ENCODE measurements at regions not wholly inside any gene's neighbourhood (a gene's known extent, or its start where the extent isn't known, plus 50 kb on each side); places are given as distances from the start of the nearest gene placed in this dataset.
"Not testable (repeated sequence)": the region's sequence is repeated elsewhere in the genome, so short reads cannot be mapped to it uniquely, and the experiment has no call there.

DNA sequence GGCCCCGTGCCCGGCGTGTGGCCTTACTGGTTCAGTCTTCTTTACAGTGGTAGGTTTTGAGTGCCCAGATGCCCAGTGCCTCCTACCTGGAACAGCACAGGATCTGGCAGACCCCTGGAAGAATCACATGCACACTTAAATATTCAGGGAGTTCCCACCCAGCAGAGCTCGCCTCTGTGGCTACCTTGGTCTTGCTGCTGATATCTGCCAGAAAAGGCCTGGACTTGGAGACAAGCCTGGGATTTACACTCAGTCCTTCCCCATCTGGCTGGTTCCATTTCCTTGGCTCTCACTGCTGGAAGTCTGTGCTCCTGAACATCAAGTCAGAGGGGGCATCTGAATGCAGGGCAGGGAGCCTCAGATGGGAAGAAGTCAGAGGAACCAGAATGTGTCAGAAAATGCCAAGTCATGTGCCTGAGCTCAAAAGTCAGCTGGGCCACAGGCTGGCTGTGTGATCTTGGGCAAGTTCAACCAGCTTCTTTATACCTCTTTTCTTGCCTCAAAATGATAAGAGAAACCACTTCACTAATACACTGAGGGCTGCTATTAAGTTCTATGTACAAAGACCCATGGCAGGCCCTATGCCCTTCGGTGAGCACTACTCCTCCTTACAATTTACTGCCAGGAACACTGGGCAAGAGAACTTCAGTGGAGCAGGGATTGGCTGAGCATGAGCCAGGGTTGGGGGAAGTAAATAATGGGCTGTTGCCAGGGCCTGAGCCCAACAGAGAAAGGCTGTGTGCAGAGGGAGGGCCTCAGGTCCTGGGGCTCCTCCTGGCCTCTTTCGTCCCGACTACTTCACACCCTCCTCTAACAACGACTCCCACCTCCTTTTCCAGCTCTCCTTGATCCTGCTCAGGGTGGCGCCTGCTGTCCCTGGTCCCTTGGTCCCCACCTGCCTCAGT, 135.9 kb downstream of the GPCPD1 start:
- Histone ChIP-seq H3K4me1 (ENCODE audit: control insufficient read depth in 5 of 5, insufficient read depth in 5 of 5, low read length in 5 of 5) (no peaks in the 10 kb centered on the region), H3K4me3 (ENCODE audit: low read depth in 1 of 5, low read length in 5 of 5) (no peak overlapping the region)

DNA sequence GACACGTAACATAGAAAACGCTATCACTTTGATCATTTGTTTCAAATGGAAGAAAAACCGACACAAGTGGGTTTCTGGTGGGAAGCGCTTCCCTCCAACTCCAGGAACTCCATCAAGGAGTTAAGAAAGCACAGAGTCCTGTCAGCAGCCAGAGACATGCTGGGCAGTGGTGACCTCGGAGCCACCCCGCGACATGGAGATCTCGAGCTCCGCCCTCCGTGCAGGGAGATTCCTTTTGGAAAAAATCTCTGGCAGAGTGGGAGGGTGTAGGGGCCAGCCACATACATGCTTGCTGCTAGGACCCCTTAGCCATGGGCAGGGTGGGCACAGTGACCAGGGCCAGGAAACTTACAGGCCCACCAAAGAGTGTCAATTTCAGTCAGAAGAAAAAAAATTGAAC, 138.9 kb downstream of the GPCPD1 start:
- not testable (repeated sequence) for H3K9me3 ChIP-seq (ENCODE audit: control insufficient read depth in 5 of 5, low read length in 5 of 5); H3K9ac ChIP-seq (ENCODE audit: low read length in 5 of 5); H3K27me3 ChIP-seq (ENCODE audit: control insufficient read depth in 5 of 5, insufficient read depth in 4 of 5, low read length in 5 of 5); H3K4me1 ChIP-seq (ENCODE audit: control insufficient read depth in 5 of 5, insufficient read depth in 5 of 5, low read length in 5 of 5); H3K36me3 ChIP-seq (ENCODE audit: control insufficient read depth in 5 of 5, insufficient read depth in 5 of 5, low read length in 5 of 5); H3K27ac ChIP-seq (ENCODE audit: low read depth, low read length)
- peak overlapping the region in 1 of 5 donors; percentile 51 for H3K4me3 ChIP-seq (ENCODE audit: low read depth in 1 of 5, low read length in 5 of 5)

More for the DNA sequence above, 135.9 kb downstream of the GPCPD1 start:
- Histone ChIP-seq H3K9me3 (ENCODE audit: control insufficient read depth in 5 of 5, low read length in 5 of 5) (no peaks in the 10 kb centered on the region), H3K9ac (ENCODE audit: low read length in 5 of 5) (no peak overlapping the region), H3K36me3 (ENCODE audit: control insufficient read depth in 5 of 5, insufficient read depth in 5 of 5, low read length in 5 of 5) (no peaks in the 10 kb centered on the region), H3K27me3 (ENCODE audit: control insufficient read depth in 5 of 5, insufficient read depth in 4 of 5, low read length in 5 of 5) (no peaks in the 10 kb centered on the region), H3K27ac (ENCODE audit: low read depth, low read length) (no peak overlapping the region)

- H3K36me3 ChIP-seq (ENCODE audit: control insufficient read depth in 5 of 5, insufficient read depth in 5 of 5, low read length in 5 of 5) = no peaks in the 10 kb centered on the region
- H3K27ac ChIP-seq (ENCODE audit: low read depth, low read length) = no peak overlapping the region
- H3K27me3 ChIP-seq (ENCODE audit: control insufficient read depth in 5 of 5, insufficient read depth in 4 of 5, low read length in 5 of 5) = peaks cover 0 to under 1% (median 0%) of the 10 kb centered on the region in 5 donors
- no peaks in the 10 kb centered on the region for H3K9me3 ChIP-seq (ENCODE audit: control insufficient read depth in 5 of 5, low read length in 5 of 5)
- H3K4me3 ChIP-seq (ENCODE audit: low read depth in 1 of 5, low read length in 5 of 5) = peak overlapping the region in 1 of 5 donors; percentile 51
- H3K9ac ChIP-seq (ENCODE audit: low read length in 5 of 5) = no peak overlapping the region
- no peaks in the 10 kb centered on the region for H3K4me1 ChIP-seq (ENCODE audit: control insufficient read depth in 5 of 5, insufficient read depth in 5 of 5, low read length in 5 of 5)
Observed at GRCh38 chr20:5471368-5471767, 139.4 kb downstream of the GPCPD1 start.

GRCh38 chr20:5470943-5471342, 139.9 kb downstream of the GPCPD1 start:
- H3K4me3 ChIP-seq (ENCODE audit: low read depth in 1 of 5, low read length in 5 of 5) = no peak overlapping the region
- H3K36me3 ChIP-seq (ENCODE audit: control insufficient read depth in 5 of 5, insufficient read depth in 5 of 5, low read length in 5 of 5) = no peaks in the 10 kb centered on the region

DNA sequence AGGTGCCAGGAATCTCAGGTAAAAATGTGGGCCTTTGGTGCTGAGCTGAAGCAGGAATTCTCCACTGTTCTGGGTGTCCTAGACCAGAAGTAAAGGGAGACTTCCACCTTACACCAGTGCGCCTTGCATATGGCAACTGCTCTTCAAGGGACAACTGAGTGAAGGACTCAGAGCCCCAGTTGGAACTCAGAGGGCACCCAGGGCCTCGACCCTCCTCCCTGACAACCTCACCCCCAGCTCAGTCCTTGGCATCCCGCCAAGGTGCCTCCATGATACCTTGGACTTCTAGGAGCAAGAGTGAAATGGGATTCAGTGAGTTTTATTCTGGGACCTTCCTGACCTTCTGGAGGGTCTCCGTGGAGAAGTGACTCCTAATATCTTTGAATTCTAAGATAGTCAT, 140.3 kb downstream of the GPCPD1 start:
- H3K9me3 ChIP-seq (ENCODE audit: control insufficient read depth in 5 of 5, low read length in 5 of 5) = no peaks in the 10 kb centered on the region

More at GRCh38 chr20:5470943-5471342, 139.9 kb downstream of the GPCPD1 start:
- Histone ChIP-seq H3K9ac (ENCODE audit: low read length in 5 of 5) (no peak overlapping the region), H3K4me1 (ENCODE audit: control insufficient read depth in 5 of 5, insufficient read depth in 5 of 5, low read length in 5 of 5) (no peaks in the 10 kb centered on the region), H3K27ac (ENCODE audit: low read depth, low read length) (no peak overlapping the region), H3K9me3 (ENCODE audit: control insufficient read depth in 5 of 5, low read length in 5 of 5) (no peaks in the 10 kb centered on the region), H3K27me3 (ENCODE audit: control insufficient read depth in 5 of 5, insufficient read depth in 4 of 5, low read length in 5 of 5) (peaks cover 0 to 4% (median 0%) of the 10 kb centered on the region in 5 donors)

GRCh38 chr20:5469111-5469510, 141.7 kb downstream of the GPCPD1 start:
- Histone ChIP-seq H3K9me3 (ENCODE audit: control insufficient read depth in 5 of 5, low read length in 5 of 5) (peaks cover 0 to 2% (median 0%) of the 10 kb centered on the region in 5 donors), H3K36me3 (ENCODE audit: control insufficient read depth in 5 of 5, insufficient read depth in 5 of 5, low read length in 5 of 5) (no peaks in the 10 kb centered on the region), H3K4me1 (ENCODE audit: control insufficient read depth in 5 of 5, insufficient read depth in 5 of 5, low read length in 5 of 5) (no peaks in the 10 kb centered on the region), H3K27ac (ENCODE audit: low read depth, low read length) (no peak overlapping the region), H3K27me3 (ENCODE audit: control insufficient read depth in 5 of 5, insufficient read depth in 4 of 5, low read length in 5 of 5) (peaks cover 0 to 10% (median 4%) of the 10 kb centered on the region in 5 donors), H3K4me3 (ENCODE audit: low read depth in 1 of 5, low read length in 5 of 5) (no peak overlapping the region), H3K9ac (ENCODE audit: low read length in 5 of 5) (no peak overlapping the region)

More for the DNA sequence above, 140.3 kb downstream of the GPCPD1 start:
- H3K4me3 ChIP-seq (ENCODE audit: low read depth in 1 of 5, low read length in 5 of 5) = no peak overlapping the region
- peaks cover 0 to 4% (median 0%) of the 10 kb centered on the region in 5 donors for H3K27me3 ChIP-seq (ENCODE audit: control insufficient read depth in 5 of 5, insufficient read depth in 4 of 5, low read length in 5 of 5)
- H3K4me1 ChIP-seq (ENCODE audit: control insufficient read depth in 5 of 5, insufficient read depth in 5 of 5, low read length in 5 of 5) = no peaks in the 10 kb centered on the region
- H3K9ac ChIP-seq (ENCODE audit: low read length in 5 of 5) = no peak overlapping the region
- no peak overlapping the region for H3K27ac ChIP-seq (ENCODE audit: low read depth, low read length)
- no peaks in the 10 kb centered on the region for H3K36me3 ChIP-seq (ENCODE audit: control insufficient read depth in 5 of 5, insufficient read depth in 5 of 5, low read length in 5 of 5)

DNA sequence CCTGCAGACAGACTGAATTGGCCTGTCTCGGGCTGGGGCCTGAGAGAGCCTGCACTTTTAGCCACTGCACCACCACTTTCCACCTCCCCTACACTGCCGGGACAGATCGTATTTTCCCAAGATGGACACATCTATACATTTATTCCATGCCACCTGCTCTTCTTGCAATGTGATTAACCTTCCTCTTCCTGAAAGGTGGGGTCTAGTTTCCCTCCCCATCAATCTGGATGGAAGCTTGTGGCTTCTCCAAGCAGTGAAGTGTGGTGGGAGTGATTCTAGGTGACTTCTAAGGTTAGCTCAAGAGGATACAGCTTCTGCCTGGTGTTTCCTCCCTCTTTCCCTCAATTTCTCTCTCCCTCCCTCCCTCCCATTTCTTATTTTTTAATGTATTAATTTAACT, 143.7 kb downstream of the GPCPD1 start:
- Histone ChIP-seq H3K4me3 (ENCODE audit: low read depth in 1 of 5, low read length in 5 of 5) (no peak overlapping the region), H3K27ac (ENCODE audit: low read depth, low read length) (no peak overlapping the region), H3K27me3 (ENCODE audit: control insufficient read depth in 5 of 5, insufficient read depth in 4 of 5, low read length in 5 of 5) (peaks cover 0 to 15% (median 4%) of the 10 kb centered on the region in 5 donors), H3K9ac (ENCODE audit: low read length in 5 of 5) (no peak overlapping the region), H3K4me1 (ENCODE audit: control insufficient read depth in 5 of 5, insufficient read depth in 5 of 5, low read length in 5 of 5) (no peaks in the 10 kb centered on the region), H3K9me3 (ENCODE audit: control insufficient read depth in 5 of 5, low read length in 5 of 5) (peaks cover 0 to 2% (median 0%) of the 10 kb centered on the region in 5 donors), H3K36me3 (ENCODE audit: control insufficient read depth in 5 of 5, insufficient read depth in 5 of 5, low read length in 5 of 5) (no peaks in the 10 kb centered on the region)

DNA sequence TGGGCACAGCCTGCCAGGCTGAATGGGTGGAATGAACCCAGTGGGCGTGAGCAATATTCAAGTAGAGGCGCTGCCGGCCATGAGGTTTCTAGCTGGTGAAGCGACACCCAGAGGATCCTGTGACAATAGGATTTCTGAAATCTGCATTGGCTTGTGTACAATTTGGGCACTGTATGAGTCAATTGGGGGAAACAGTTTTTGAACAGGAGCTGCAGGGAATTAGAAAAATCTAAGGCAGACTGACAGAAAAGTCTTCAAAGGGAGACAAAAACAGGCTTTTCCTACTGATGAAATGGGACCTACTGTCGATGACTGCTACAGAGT, 145.2 kb downstream of the GPCPD1 start:
- Histone ChIP-seq H3K4me3 (ENCODE audit: low read depth in 1 of 5, low read length in 5 of 5) (no peak overlapping the region), H3K36me3 (ENCODE audit: control insufficient read depth in 5 of 5, insufficient read depth in 5 of 5, low read length in 5 of 5) (no peaks in the 10 kb centered on the region), H3K4me1 (ENCODE audit: control insufficient read depth in 5 of 5, insufficient read depth in 5 of 5, low read length in 5 of 5) (no peaks in the 10 kb centered on the region), H3K9me3 (ENCODE audit: control insufficient read depth in 5 of 5, low read length in 5 of 5) (peaks cover 0 to 2% (median 0%) of the 10 kb centered on the region in 5 donors), H3K9ac (ENCODE audit: low read length in 5 of 5) (no peak overlapping the region), H3K27me3 (ENCODE audit: control insufficient read depth in 5 of 5, insufficient read depth in 4 of 5, low read length in 5 of 5) (peaks cover 0 to 15% (median 4%) of the 10 kb centered on the region in 5 donors), H3K27ac (ENCODE audit: low read depth, low read length) (no peak overlapping the region)

DNA sequence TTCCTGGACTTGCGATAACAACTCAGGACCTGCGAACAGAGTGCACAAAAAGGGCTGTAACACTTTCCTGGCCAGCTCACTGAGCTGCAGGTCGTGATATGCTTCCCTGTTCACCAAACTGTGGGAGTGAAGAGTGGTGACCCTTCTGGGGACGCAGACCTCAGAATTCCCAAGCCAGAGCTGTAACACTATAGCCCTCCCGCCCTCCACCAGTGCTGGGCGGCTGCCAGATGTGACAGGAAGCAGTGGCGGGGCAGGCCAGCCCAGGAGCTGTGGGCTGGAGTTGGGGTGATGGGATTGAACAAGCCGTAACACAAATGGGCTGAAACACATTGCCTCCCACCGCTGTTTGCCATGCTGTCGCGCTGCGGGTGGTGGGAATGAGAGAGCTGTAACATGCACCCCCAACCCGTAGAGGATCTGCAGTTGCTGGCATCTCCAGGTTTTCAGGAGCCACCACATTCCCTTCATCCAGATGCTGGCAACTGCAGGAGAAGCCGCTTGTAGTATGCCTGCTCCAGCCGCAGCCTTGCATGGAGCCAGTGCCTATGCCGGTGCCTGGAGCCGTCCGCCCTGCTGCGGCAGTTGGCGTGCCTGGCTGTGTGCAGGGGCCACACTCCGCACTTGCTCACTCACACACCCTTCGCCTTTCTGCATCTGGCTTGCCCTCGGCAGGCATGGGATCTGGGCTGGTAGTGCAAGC, 145.8 kb downstream of the GPCPD1 start:
- no peaks in the 10 kb centered on the region for H3K4me1 ChIP-seq (ENCODE audit: control insufficient read depth in 5 of 5, insufficient read depth in 5 of 5, low read length in 5 of 5)
- H3K36me3 ChIP-seq (ENCODE audit: control insufficient read depth in 5 of 5, insufficient read depth in 5 of 5, low read length in 5 of 5) = no peaks in the 10 kb centered on the region
- no peak overlapping the region for H3K27ac ChIP-seq (ENCODE audit: low read depth, low read length)
- no peak overlapping the region for H3K4me3 ChIP-seq (ENCODE audit: low read depth in 1 of 5, low read length in 5 of 5)
- peaks cover 0 to 2% (median 0%) of the 10 kb centered on the region in 5 donors for H3K9me3 ChIP-seq (ENCODE audit: control insufficient read depth in 5 of 5, low read length in 5 of 5)
- peaks cover 0 to 15% (median 4%) of the 10 kb centered on the region in 5 donors for H3K27me3 ChIP-seq (ENCODE audit: control insufficient read depth in 5 of 5, insufficient read depth in 4 of 5, low read length in 5 of 5)
- H3K9ac ChIP-seq (ENCODE audit: low read length in 5 of 5) = no peak overlapping the region
